AG04450 (cell line): ENCODE measurements at regions not wholly inside any gene's neighbourhood (a gene's known extent, or its start where the extent isn't known, plus 50 kb on each side); places are given as distances from the start of the nearest gene placed in this dataset.

Experiments used
- CTCF ChIA-PET: fragments of 300-600, 350-600 bp; formaldehyde crosslinking; extraction: SDS; loops from one replicate; lab custom pipeline; 2022; ENCODE audit warnings: antibody characterized with exemption, inconsistent platforms; lab: Charles Lee
- POLR2A ChIA-PET: fragments of 350-600 bp; formaldehyde crosslinking; extraction: SDS; loops from one replicate; lab custom pipeline; 2021; ENCODE audit warnings: antibody characterized with exemption, inconsistent platforms; lab: Yijun Ruan, JAX
- DNase-seq: peaks from one replicate; pipeline ENCODE4 v3.0.0-alpha.2; 2011; ENCODE audit warnings: low read depth, low spot score
- H3K27ac ChIP-seq: one replicate; pipeline ENCODE4 v1.5.1; 2012; ENCODE audit warnings: low read depth, low read length, control low read depth
- H3K27me3 ChIP-seq: one replicate; pipeline ENCODE4 v1.6.0; 2012; ENCODE audit warnings: low read length; ENCODE audit not compliant: control insufficient read depth, insufficient read depth
- H3K4me3 ChIP-seq: 2 replicates; pipeline ENCODE4 v1.5.1; 2011; ENCODE audit warnings: mild to moderate bottlenecking, low read depth, low read length, control low read depth
- H3K9me3 ChIP-seq: 2 replicates; pipeline ENCODE4 v1.5.1; 2012; ENCODE audit warnings: low read length; ENCODE audit not compliant: control insufficient read depth, insufficient read depth
- CTCF ChIP-seq: IDR thresholded peaks from 2 replicates; pipeline ENCODE4 v1.5.1; 2011; ENCODE audit warnings: low read depth, low read length, control low read depth, inconsistent platforms

- Histone ChIP-seq H3K27ac (no peak overlapping the region), H3K4me3 (no peak overlapping the region), H3K9me3 (no peaks in the 10 kb centered on the region), H3K27me3 (no peaks in the 10 kb centered on the region)
- ChIA-PET POLR2A (no interaction called here), CTCF (no interaction called here)
- DNase-seq: no peak
- no peak for TF ChIP-seq CTCF
Measured at GRCh38 chr21:24945910-24946309, 661.4 kb downstream of the MRPL39 start.

- no peak for TF ChIP-seq CTCF
- no peak overlapping the region for H3K27ac ChIP-seq
- H3K27me3 ChIP-seq: no peaks in the 10 kb centered on the region
- ChIA-PET CTCF (no interaction called here), POLR2A (no interaction called here)
- no peaks in the 10 kb centered on the region for H3K9me3 ChIP-seq
- no peak overlapping the region for H3K4me3 ChIP-seq
- no peak for DNase-seq
Measured at GRCh38 chr21:24941316-24942185, 665.7 kb downstream of the MRPL39 start.

- Histone ChIP-seq H3K27ac (no peak overlapping the region), H3K9me3 (no peaks in the 10 kb centered on the region), H3K4me3 (no peak overlapping the region), H3K27me3 (no peaks in the 10 kb centered on the region)
- CTCF ChIA-PET: no interaction called here
- no peak for DNase-seq
- POLR2A ChIA-PET: no interaction called here
- TF ChIP-seq CTCF: no peak
Measured at GRCh38 chr21:24939291-24939690, 668.0 kb downstream of the MRPL39 start.

- Histone ChIP-seq H3K9me3 (no peaks in the 10 kb centered on the region), H3K27me3 (no peaks in the 10 kb centered on the region), H3K4me3 (no peak overlapping the region), H3K27ac (no peak overlapping the region)
- POLR2A ChIA-PET: no interaction called here
- DNase-seq: no peak
- CTCF ChIA-PET: no interaction called here
- TF ChIP-seq CTCF: no peak
Measured at GRCh38 chr21:24938573-24938972, 668.7 kb downstream of the MRPL39 start.

GRCh38 chr21:24935991-24936390 lies 671.3 kb downstream of the MRPL39 start:
- DNase-seq: no peak
- H3K27ac ChIP-seq: no peak overlapping the region
- no peaks in the 10 kb centered on the region for H3K9me3 ChIP-seq
- no peak for TF ChIP-seq CTCF
- POLR2A ChIA-PET: no interaction called here
- CTCF ChIA-PET: no interaction called here
- no peaks in the 10 kb centered on the region for H3K27me3 ChIP-seq
- no peak overlapping the region for H3K4me3 ChIP-seq
